ENCODE measurements at regions not wholly inside any gene's neighbourhood (a gene's known extent, or its start where the extent isn't known, plus 50 kb on each side); places are given as distances from the start of the nearest gene placed in this dataset.

DNA sequence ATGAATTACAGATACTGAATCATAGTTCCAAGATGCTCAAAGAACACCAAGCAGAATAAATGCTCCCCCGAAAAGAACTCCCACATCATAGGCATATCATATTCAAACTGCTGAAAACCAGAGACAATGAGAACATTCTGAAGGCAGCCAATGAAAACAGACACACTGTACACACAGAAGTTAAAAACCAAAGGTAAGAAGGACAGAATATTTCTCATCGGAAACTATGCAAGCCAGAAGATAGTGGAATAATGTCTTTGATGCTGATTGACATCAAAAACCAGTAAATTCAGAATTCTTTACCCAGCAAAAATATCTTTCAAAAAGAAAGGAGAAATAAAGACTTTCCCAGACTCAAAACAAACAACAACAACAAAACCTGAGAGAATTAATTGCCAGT lies 73.8 kb upstream of the IRX5 start:
- DNase-seq (ENCODE audit: extremely low read depth, low read depth), result no peak
- TF ChIP-seq, protein P1, sequence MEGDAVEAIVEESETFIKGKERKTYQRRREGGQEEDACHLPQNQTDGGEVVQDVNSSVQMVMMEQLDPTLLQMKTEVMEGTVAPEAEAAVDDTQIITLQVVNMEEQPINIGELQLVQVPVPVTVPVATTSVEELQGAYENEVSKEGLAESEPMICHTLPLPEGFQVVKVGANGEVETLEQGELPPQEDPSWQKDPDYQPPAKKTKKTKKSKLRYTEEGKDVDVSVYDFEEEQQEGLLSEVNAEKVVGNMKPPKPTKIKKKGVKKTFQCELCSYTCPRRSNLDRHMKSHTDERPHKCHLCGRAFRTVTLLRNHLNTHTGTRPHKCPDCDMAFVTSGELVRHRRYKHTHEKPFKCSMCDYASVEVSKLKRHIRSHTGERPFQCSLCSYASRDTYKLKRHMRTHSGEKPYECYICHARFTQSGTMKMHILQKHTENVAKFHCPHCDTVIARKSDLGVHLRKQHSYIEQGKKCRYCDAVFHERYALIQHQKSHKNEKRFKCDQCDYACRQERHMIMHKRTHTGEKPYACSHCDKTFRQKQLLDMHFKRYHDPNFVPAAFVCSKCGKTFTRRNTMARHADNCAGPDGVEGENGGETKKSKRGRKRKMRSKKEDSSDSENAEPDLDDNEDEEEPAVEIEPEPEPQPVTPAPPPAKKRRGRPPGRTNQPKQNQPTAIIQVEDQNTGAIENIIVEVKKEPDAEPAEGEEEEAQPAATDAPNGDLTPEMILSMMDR (IDR thresholded peaks at IDR 0.05; ENCODE audit: low read depth, low read length), result no peak

DNA sequence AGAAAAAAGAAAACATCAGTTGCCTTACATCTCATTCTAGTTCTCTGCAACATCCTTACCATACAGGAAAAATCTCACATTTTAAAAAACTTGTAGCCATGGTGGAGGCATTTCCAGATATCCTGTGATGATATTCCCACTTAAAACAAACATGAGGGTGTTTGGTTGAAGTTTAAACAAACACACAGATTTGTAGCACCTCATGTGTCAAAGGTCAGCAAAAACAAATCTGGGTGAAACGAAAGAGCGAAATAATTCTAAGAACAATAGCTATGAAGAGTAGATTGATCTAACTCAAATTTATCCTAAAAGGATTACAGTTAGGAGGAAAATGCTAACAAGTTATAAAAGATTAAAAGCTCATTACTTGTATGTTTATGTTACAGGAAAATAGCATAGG lies 83.1 kb upstream of the IRX5 start:
- TF ChIP-seq, protein P1 (IDR thresholded peaks at IDR 0.05; ENCODE audit: low read depth, low read length), result no peak
- DNase-seq (ENCODE audit: extremely low read depth, low read depth), result no peak

DNA sequence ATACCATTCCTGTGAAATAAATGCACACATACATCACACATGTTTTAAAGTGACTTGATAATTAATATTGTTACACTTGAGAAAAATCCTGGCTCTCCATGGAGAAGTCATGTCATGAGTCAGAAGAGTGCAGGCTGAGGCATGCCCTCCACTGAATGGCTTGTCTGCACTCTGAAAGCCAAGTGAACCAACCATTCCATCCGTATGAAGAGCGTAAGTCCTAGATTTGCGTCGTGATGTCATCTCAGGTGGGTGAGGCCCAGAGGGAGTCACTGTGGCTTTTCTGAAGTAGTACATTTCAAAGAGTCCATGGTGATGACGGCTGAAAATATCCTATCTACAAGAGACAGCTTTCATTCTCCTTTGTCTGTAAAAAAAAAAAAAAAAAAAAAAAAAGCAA lies 83.5 kb upstream of the IRX5 start:
- no peak for DNase-seq (ENCODE audit: extremely low read depth, low read depth)
- TF ChIP-seq, protein P1 (IDR thresholded peaks at IDR 0.05; ENCODE audit: low read depth, low read length), result no peak

- no peak for DNase-seq (ENCODE audit: extremely low read depth, low read depth)
- TF ChIP-seq, protein P1 (IDR thresholded peaks at IDR 0.05; ENCODE audit: low read depth, low read length), result no peak
These were observed 83.9 kb upstream of the IRX5 start for GRCh38 chr16:54846766-54847165.

DNA sequence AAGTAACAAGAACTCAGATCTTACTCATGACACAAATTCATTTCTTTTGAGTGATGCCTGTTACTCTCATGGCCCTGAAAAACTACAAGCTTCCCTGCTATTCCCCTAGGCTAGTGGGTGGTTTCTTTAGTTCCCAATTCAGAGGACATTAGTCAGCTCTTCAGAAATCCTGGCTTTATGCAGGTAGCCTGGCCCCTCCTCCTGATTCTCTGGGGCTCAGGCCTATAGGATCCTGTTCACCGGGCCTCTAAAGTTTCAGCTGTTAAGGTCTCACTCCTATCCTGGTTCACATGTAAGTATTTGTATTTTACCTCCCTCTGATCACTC lies 87.3 kb upstream of the IRX5 start:
- TF ChIP-seq, protein P1 (IDR thresholded peaks at IDR 0.05; ENCODE audit: low read depth, low read length), result no peak
- no peak for DNase-seq (ENCODE audit: extremely low read depth, low read depth)

GRCh38 chr16:54842743-54843423 lies 87.8 kb upstream of the IRX5 start:
- no peak for DNase-seq (ENCODE audit: extremely low read depth, low read depth)
- TF ChIP-seq, protein P1 (IDR thresholded peaks at IDR 0.05; ENCODE audit: low read depth, low read length), result no peak

DNA sequence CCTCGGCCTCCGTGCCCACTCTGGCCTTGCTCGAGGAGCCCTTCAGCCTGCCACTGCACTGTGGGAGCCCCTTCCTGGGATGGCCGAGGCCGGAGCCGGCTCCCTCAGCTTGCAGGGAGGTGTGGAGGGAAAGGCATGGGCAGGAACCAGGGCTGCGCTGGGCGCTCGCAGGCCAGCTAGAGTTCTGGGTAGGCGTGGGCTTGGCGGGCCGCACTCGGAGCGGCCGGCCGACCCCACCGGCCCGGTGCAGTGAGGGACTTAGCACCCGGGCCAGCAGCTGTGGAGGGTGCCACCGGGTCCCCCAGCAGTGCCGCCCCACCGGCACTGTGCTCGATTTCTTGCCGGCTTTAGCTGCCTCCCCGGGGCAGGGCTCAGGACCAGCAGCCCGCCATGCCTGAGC lies 101.0 kb upstream of the IRX5 start:
- TF ChIP-seq, protein P1 (IDR thresholded peaks at IDR 0.05; ENCODE audit: low read depth, low read length), result no peak
- DNase-seq (ENCODE audit: extremely low read depth, low read depth), result no peak
